Bronchial epithelial cell (primary cell): ENCODE measurements at regions not wholly inside any gene's neighbourhood (a gene's known extent, or its start where the extent isn't known, plus 50 kb on each side); places are given as distances from the start of the nearest gene placed in this dataset.

Experiments used
- DNase-seq: peaks from one replicate; pipeline ENCODE4 v3.0.0-alpha.2; 2010; ENCODE audit warnings: low read depth
- FAIRE-seq: peaks from 2 replicates; lab custom pipeline; 2011; peaks lifted over from hg19 to GRCh38; lab: Jason Lieb, UNC
- H3K27me3 ChIP-seq: 2 replicates; pipeline ENCODE4 v1.5.1; 2011; ENCODE audit warnings: low read length; ENCODE audit not compliant: control insufficient read depth, insufficient read depth
- H3K36me3 ChIP-seq: 2 replicates; pipeline ENCODE4 v1.5.1; 2011; ENCODE audit warnings: low read length; ENCODE audit not compliant: control insufficient read depth, insufficient read depth
- H3K4me3 ChIP-seq: 2 replicates; pipeline ENCODE4 v1.5.1; 2011; ENCODE audit warnings: mild to moderate bottlenecking, low read depth, low read length, control low read depth
- CTCF ChIP-seq: IDR thresholded peaks from 2 replicates; pipeline ENCODE4 v1.5.1; 2011; ENCODE audit warnings: mild to moderate bottlenecking, moderate library complexity, low read length, control low read depth, inconsistent platforms; ENCODE audit not compliant: insufficient read depth, severe bottlenecking

GRCh38 chr2:195414537-195415100 is 242.4 kb upstream of the SLC39A10 start:
- Histone ChIP-seq H3K36me3 (no peaks in the 10 kb centered on the region), H3K4me3 (no peak overlapping the region), H3K27me3 (no peaks in the 10 kb centered on the region)
- DNase-seq: no peak
- no peak for FAIRE-seq
- no peak for TF ChIP-seq CTCF

GRCh38 chr2:195413944-195414343 is 243.1 kb upstream of the SLC39A10 start:
- Histone ChIP-seq H3K36me3 (no peaks in the 10 kb centered on the region), H3K4me3 (no peak overlapping the region), H3K27me3 (no peaks in the 10 kb centered on the region)
- DNase-seq (no peak), FAIRE-seq (no peak)
- no peak for TF ChIP-seq CTCF

GRCh38 chr2:195413422-195413821 is 243.6 kb upstream of the SLC39A10 start:
- FAIRE-seq: no peak
- Histone ChIP-seq H3K27me3 (no peaks in the 10 kb centered on the region), H3K36me3 (no peaks in the 10 kb centered on the region), H3K4me3 (no peak overlapping the region)
- DNase-seq: no peak
- TF ChIP-seq CTCF: no peak

GRCh38 chr2:195411219-195411687 is 245.8 kb upstream of the SLC39A10 start:
- TF ChIP-seq CTCF: no peak
- DNase-seq (peak; percentile 14), FAIRE-seq (no peak)

GRCh38 chr2:195410074-195410671 is 246.9 kb upstream of the SLC39A10 start:
- Histone ChIP-seq H3K27me3 (no peaks in the 10 kb centered on the region), H3K4me3 (no peak overlapping the region), H3K36me3 (no peaks in the 10 kb centered on the region)
- no peak for FAIRE-seq
- DNase-seq: no peak
- no peak for TF ChIP-seq CTCF

More at GRCh38 chr2:195411219-195411687, 245.8 kb upstream of the SLC39A10 start:
- Histone ChIP-seq H3K4me3 (no peak overlapping the region), H3K36me3 (no peaks in the 10 kb centered on the region), H3K27me3 (no peaks in the 10 kb centered on the region)
